ENCODE measurements at regions not wholly inside any gene's neighbourhood (a gene's known extent, or its start where the extent isn't known, plus 50 kb on each side); places are given as distances from the start of the nearest gene placed in this dataset.
"Not testable (repeated sequence)": the region's sequence is repeated elsewhere in the genome, so short reads cannot be mapped to it uniquely, and the experiment has no call there.

DNA sequence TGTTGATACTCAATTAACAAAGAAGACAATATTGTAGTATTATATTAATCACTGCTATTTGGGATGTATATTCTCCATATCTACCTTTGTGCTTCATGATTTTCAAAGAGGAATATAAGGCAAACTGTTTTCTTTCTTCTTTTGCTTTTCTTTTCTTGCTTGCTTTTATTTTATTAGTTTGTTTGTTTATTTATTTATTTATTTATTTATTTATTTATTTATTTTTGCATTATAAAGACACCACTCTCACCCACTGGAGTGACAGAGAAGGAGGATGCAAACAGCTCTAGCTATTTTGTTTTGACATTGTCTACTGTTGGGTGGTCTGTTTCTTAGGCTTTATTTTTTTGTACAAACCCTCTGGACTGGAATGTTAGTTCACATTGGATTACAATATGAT is 1352.7 kb downstream of the HACE1 start:
- no peak for DNase-seq

DNA sequence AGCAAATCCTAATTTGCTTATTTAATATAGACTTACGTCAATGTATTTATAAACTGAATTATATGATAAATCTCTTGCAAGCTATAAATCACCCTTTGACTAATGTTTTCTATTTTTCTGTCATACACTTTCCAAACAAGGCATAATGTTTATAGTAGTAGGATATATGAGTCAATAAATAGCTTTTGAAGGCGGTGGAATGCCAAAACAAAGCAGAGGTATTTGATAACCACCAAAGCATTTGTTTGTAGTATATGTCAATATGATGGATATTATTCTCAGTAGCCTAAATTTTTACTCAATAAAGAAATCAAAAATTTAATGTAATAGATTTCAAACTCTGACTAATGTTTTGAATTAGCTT is 1354.6 kb downstream of the HACE1 start:
- DNase-seq: no peak

DNA sequence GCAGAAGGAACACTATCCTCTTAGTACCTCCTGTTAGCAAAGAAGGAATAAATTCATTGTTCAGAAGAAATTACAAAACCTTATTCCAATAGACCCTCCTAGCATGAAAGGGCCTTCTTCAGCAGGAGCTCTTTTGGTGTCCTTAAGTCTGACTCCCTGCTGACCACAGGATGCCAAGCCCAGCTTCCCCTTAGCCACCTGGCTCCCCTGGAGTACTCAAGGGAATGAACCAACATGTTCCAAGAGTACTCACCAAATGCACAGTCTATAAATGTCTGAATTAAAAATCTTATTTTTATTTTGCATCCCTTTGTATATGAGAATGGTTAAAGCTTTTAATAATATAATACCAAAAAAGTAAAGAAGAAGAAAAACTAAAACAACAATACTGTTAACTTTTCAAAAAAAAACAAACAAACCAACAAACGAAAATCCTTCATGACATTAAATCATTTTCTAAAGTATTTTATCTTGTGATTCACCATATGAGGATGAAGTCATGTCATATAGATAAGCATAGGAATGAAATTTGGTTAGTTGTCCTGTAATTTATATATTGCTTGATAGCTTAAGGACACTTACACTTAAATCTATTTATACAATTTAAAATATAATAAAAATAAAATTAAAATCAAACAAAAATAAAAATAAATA is 1355.1 kb downstream of the HACE1 start:
- DNase-seq: no peak

DNA sequence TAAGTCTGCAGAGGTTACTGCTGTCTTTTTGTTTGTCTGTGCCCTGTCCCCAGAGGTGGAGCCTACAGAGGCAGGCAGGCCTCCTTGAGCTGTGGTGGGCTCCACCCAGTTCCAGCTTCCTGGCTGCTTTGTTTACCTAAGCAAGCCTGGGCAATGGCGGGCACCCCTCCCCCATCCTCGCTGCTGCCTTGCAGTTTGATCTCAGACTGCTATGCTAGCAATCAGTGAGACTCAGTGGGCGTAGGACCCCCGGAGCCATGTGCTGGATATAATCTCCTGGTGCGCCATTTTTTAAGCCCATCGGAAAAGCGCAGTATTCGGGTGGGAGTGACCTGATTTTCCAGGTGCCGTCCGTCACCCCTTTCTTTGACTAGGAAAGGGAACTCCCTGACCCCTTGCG is 1363.1 kb downstream of the HACE1 start:
- DNase-seq: not testable (repeated sequence)

DNA sequence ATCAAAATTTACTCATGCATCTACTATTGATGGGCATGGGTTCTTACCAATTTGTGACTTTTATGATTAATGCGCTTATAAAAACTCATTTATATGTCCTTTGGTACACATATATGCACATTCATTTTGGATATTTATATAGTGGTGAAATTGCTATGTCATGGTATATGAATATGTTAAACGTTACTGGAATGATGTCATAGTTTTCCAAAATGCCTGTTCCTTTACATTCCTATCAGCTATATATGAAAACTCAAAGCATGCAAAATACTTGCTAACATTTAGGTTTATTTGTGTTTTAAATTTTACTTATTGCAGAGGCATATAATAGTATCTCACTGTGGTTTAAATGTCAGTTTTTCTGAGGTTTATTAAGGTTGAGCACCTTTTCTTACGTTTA is 1403.1 kb downstream of the HACE1 start:
- no peak for DNase-seq

DNA sequence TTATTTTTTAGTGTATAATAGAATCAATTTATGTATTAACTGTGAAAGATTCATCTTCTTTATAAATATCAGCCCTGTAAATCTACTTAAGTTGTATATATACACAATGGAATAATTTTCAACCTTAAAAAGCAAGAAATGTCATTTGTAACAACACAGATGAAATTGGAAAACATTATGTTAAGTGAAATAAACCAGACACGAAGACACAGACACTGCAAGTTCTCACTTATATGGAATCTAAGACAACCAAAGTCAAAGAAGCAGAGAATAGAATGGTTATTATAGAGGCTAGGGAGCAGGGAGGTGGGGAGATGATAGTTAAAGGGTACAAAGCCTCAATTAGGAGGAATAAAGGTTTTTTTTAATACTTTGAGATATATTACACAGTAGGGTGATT is 1404.4 kb downstream of the HACE1 start:
- DNase-seq: no peak

DNA sequence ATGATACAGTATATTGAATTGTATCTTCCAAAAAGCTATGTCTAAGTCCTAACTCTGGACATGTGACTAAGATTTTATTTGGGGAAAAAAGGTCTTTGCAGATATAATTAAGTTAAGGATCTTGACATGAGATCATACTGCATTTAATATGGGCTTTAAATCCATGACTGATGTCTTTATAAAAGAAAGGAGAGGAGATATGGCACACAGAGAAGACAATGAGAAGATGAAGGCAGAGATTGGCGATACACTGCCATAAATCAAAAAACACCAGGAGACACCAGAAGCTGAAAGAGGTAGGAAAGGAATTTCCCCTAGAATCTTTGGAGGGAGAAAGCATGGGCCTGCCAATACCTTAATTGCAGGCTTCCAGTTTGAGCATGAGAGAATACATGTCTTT is 1450.2 kb downstream of the HACE1 start:
- no peak for DNase-seq

DNA sequence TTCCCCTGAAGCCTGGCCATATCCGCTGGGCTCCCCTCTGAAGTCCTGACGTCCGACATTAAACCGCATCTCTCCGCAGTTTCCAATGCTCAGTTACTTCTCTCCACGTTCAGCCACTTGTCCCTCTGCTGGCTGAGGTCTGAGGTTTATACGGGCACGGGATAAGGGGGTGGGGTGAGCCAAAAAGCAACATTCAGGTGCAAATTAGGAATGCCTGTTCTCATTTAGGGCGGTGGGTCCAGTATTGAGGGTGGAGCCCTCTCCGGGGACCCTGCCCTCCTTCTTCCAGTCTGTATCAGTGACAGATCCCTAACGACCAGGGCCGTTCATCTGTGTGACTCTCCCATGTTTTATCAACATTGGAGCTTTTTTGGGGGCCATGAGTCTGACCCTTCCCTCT is 1454.4 kb downstream of the HACE1 start:
- no peak for DNase-seq

DNA sequence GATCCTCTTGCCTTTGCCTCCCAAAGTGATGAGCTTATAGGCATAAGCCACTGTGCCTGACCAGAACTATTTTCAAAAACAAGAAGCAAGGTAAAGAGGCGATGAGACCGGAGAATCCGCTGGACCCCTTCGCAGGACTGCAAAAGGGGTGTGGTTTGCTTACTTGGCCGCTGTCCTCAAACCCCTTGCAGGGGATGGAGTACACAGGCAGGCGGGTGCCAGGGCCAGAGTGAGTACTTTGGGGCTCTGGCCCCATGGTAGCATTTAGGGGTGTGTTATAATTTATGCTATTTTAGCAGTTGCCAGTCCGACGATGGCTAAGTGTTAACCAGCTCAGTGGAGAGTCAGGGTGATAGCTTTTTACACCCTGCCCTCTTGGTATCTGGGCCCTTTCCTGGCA is 1454.9 kb downstream of the HACE1 start:
- no peak for DNase-seq

DNA sequence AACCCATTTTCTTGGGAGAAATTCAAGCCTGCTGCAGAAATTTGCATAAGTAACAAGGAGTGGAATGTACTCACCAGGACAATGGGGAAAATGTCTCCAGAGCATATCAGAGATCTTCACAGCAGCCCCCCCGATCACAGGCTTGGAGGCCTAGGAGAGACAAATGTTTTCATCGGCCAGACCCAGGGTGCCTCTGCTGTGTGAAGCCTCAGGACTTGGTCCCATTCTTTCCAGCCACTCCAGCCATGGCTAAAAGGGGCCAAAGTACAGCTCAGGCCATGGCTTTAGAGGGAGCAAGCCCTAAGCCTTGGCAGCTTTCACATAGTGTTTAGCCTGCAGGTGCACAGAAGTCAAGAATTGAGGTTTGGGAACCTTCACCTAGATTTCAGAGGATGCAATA is 1463.0 kb downstream of the HACE1 start:
- no peak for DNase-seq

DNA sequence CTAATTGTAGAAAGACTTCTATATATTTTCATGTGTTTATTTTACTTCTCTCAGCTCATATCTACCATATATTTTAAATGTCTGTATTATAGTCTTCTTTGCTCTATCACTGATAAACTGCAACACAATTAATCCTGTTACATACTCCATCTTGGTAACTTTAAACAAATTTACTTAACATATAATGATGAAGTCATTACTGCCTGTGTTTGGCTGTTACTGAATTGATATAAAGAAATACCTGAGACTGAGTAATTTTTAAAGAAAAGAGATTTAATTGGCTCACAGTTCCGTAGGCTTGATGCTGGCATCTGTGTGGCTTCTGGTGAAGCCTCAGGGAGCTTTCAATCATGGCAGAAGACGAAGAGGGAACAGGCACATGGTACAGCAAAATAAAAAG is 1480.4 kb downstream of the HACE1 start:
- no peak for DNase-seq

DNA sequence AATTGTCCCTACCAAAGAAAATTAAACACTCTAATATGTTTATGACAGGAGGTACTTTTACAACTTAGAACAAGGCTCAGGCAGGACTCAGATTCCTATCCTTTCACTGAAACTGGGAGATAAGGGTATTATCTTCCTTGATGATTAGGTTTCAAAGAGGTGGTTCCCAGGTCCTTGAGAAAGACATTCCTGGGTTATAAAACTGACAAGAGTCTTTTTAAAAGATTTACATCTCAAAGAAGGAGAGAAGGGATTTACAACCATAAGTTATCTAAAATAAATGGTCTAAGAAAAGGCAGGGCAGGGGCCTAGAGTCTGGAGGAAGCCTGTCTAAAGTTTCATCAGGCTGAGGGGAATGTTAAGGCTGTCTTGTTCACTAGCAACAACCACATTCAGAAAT is 1492.5 kb downstream of the HACE1 start:
- no peak for DNase-seq

DNA sequence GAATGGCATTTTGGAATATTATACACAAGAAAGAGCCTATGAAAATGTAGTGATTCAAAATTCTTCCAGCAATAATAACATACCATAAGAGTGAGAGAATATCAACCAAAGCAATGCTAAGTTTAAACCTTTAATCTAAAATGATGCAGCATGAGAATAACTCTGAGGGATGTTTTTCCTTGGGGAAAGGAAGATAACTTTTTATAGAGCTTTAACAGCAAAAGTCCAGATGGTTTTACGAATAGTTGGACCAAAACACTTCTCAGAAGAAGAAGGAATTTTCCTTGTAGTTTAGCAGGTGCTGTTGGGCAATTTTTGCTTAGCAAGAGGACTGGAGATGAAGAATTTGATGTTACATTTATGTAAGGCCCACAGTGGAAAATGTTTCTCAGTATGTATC is 1503.2 kb downstream of the HACE1 start:
- no peak for DNase-seq

DNA sequence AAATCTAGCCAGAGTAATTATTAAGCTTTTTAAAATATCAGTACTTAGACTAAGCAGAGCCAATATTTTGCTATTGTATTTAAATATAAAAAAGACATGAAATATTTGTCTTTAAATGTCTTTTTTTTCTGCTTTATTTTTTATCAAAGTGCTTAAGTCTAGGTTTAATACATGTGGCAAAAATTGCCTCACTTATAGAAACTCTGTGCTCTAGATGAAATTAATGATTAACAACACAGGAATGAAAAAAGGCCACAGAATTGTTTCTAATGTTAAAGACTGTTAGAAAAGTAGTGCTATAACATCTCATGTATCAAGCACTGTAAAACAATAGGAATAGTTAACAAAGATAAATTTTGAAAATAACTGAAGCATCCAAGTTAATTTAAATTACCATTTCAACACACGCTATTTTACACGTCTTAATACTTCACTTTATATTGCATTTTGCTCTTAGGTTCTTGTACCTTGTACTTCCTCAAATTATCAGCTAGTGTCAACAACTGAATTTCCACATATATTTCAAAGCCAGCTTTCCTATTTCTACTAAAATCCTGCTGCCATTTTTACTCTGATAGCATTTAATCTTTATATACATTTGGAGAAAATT is 1515.1 kb downstream of the HACE1 start:
- no peak for DNase-seq

DNA sequence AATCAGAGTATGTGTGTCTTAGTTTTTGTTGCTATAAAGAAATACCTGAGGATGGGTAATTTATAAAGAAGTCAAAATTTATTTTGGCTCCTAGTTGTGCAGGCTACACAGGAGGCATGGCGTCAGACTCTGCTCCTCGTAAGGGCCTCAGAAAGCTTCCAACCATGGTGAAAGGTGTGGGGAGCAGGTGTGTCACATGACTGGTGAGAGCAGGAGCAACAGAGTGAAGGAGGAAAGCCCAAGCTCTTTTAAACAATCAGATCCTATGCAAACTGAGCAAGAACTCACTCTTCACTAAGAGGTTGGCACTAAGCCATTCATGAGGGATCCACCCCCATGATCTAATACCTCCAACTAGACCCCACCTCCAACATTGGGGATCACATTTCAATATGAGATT is 1524.3 kb downstream of the HACE1 start:
- DNase-seq: no peak

DNA sequence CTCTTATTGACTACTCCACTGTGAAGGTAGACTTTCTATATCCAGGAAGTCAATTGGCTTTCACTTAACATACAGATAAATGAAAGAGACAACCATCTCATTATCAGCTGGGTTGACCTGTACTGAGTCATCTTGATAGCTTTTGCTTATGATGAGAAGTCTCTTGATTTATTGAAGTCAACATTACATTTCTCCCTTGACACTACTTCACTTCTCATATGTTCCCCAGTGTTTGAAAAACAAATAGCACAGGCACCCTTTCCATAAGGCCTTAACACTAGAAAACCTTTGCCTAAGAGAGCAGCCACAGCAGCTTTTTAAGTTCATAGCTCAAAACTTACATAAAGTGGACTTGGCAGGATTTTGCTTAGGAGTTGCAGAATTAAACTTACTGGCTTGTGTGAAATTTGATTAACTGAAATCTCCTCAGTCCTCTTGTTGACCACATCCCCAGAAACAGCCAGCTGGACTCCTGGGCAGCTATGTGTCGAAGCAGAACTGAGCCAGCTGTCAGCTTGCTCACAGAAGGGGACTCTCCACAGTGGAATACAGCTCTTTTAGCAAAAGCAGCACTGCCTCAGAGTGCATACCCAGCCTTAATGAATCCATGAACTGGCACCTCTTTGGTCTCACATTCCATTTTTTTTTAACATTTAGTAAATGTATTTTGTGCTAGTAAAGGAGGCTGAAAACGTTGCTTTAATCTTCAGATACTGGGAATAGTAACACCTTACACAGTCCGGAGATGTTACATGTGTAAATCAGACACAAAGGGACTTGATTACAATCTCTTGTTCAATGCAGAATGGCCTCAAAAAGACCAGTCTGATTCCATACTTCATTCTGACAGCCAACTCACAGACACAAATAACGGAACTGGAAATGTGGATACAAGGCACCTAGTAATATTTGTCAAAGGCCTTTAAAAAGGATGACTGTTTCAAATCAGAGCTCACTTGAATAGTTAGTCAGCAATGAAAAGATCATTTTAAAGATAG is 1532.7 kb downstream of the HACE1 start:
- no peak for DNase-seq

DNA sequence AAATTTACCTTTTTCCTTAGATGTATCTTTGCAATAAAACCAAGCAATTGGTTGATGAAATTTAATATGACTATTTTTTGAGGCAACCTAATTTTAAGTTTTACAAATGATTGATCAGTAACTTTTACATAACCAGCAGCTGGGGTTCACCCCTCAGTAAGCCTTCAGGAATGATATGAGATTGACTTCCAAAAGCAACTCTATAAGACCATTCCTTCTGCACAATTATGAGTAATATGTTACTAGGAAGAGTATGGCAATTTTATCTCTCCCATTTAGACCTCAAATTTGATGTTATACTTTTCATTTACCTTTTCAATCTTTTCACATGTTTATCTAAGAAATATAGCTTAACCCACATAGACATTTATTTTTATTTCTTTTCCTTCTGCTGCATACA is 1546.3 kb downstream of the HACE1 start:
- DNase-seq: no peak

DNA sequence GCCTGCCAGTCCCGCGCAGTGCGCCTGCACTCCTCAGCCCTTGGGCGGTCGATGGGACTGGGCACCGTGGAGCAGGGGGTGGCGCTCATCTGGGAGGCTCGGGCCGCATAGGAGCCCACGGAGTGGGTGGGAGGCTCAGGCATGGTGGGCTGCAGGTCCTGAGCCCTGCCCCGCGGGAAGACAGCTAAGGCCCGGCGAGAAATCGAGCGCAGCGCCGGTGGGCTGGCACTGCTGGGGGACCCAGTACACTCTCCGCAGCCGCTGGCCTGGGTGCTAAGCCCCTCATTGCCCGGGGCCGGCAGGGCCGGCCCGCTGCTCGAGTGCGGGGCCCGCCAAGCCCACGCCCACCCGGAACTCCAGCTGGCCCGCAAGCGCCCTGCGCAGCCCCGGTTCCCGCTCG is 1565.3 kb downstream of the HACE1 start:
- not testable (repeated sequence) for DNase-seq

DNA sequence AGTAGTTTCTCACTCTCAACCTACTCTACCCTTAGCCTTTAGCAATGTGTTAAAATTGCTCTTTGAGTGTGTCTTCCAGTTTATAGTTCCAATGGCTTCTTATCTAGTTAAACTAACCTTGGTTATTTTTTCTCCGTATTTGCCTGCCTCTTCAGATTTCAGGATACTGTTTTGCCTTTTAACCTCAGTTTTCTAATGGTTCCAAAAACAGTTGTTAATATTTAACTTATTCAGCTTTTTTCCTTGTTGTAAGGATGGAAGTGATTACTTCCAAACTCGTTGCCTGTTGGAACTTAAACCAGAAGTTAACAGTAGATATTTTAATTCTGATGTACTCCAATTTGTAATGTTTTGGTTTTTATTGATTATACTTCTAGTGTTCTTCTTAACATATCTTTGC is 1574.9 kb downstream of the HACE1 start:
- DNase-seq: no peak

DNA sequence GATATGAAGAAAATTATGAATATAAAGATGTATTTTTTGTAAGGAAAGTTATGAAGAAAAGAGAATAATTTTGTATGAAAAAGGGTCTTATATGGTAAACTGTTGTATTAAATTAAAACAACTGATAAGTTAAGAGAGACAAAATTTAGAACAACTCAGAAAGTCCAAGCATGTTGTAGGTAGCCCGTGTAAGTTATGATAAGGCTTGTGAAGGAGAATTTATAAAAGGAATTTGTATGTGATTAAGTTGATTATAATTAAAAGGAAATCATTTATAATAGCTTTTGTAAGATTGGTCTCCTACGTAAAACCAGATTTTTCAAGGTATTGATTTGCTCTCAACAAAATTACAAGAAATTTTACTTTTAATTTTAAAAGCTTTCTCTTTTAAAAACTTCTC is 1579.3 kb downstream of the HACE1 start:
- no peak for DNase-seq

DNA sequence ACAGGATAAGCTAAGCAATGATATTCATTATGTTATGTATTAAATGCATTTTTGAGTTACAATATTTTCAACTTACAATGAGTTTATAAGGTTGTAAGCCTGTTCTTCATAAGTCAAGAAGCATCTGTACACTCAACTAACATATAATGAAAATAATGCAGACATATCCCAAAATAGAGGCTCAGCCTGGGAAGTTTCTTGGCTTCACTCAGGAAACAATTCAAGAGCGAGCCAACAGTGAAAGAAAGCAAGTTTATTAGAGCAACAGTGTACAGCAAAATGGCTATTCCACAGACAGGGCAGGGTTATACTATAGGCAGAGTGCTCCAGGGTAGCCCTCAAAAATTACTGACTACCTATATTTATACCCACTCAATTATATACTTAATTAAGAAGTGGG is 1581.8 kb downstream of the HACE1 start:
- no peak for DNase-seq

DNA sequence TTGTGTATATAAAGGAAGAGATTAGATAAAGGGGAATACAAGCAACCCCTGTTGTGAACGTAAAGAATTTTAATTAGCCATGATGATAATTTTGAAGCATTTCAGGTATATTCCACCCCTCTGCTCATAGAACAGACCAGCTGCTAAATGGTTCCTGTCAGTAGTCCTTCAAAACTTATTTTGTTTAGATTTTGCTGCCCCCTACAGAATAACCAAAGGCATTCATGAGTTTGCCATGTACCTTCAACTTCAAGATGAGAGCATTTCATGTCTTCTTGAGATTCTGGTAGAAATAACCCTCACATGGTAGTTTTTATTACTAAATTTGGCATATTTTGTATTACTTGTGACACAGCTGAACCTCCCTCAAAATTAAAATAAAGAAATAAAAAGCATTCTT is 1586.7 kb downstream of the HACE1 start:
- DNase-seq: no peak

DNA sequence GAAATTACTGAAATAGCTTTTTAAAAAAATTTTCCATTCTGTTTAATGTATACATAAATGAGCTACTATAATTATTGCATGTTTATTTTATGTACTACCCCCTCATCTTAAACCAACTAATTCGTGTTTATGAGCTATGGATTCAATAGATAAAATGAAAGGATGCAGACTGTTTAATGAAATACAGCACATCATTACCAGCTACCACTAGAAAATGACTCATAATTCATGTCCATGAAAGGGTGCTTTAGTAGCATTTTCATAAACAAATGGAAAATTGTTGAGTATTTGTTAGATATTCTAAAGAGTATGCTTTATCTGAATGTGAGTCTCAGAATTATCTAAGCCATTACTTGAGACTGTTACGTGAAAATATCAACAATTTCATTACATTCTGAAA is 1590.1 kb downstream of the HACE1 start:
- no peak for DNase-seq

DNA sequence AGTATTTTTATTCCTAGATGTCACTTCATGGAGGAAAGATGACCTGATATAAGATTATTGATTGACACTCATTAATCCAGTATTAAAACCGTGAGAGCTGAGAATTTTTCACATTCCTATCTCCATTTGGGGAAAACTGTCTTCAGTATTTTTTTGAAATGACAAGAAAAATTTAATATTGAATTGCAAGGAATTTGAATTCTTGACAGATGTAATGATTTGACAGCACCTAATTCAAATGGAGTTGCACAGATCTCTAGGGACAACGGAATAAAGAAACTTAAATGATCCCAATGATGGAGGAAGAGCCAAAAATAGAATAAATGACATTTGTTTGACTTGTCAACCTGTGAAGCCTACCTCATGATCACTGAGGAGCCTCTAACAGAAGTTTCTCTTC is 1591.4 kb downstream of the HACE1 start:
- DNase-seq: no peak
